WI38 (cell line): ENCODE measurements at regions not wholly inside any gene's neighbourhood (a gene's known extent, or its start where the extent isn't known, plus 50 kb on each side); places are given as distances from the start of the nearest gene placed in this dataset.

Source experiments
- H3K4me3 ChIP-seq: 2 replicates; pipeline ENCODE4 v1.5.1; 2011; ENCODE audit warnings: low read depth, mild to moderate bottlenecking, control low read depth, low read length
- CTCF ChIP-seq: IDR thresholded peaks from 2 replicates; pipeline ENCODE4 v1.5.1; 2012; ENCODE audit warnings: low read depth, mild to moderate bottlenecking, control low read depth, low read length

DNA sequence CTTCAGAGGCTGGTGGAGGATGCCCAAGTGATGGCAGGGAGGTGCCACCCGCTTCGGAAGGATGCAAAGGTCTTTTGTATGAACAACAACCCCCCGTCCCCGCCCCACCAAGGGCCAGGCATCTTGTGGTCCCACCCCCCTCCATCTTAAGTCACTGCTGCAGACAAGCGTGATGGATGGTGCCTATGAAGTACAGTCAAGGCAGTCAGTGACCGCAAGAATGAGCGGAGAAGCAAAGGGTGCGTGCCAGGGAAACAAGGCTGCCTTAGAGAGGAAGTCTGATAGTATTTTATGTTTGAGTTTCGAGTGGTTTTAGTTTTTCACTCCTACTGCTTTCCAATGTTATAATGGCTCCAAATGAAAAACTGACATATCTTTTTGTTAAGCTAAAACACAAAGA is 68.7 kb upstream of the GPM6B start:
- no peak for TF ChIP-seq CTCF
- H3K4me3 ChIP-seq = no peak overlapping the region

- TF ChIP-seq CTCF = no peak
- H3K4me3 ChIP-seq = no peak overlapping the region
These were observed 59.8 kb upstream of the GPM6B start for GRCh38 chrX:13876652-13877051.

- TF ChIP-seq CTCF = no peak
- H3K4me3 ChIP-seq = no peak overlapping the region
These were observed 58.7 kb upstream of the GPM6B start for GRCh38 chrX:13875572-13875971.

GRCh38 chrX:13868591-13868990 is 51.7 kb upstream of the GPM6B start:
- no peak overlapping the region for H3K4me3 ChIP-seq
- TF ChIP-seq CTCF = no peak
